ENCODE measurements at regions not wholly inside any gene's neighbourhood (a gene's known extent, or its start where the extent isn't known, plus 50 kb on each side); places are given as distances from the start of the nearest gene placed in this dataset.

DNA sequence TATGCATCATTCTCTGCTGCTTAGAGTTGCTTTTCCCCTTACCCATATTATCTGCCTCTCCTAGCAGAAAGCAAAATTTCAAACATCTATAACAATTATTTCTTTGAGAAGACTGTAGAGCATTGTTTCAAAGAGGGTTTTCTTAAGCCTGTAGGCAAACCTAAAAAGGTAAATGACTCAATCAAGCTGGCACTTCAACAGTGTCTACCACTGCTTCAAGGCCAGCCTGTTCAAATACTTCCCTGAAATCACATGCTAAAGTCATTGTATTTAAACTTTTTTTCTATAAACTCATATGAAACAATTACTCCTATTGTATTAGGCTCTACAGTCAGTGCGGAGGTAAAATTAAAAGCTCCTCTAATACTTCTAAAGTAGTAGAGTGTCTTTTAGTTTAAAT lies 87.1 kb downstream of the OGFRL1 start:
- TF ChIP-seq POLR2A (IDR thresholded peaks at IDR 0.05): no peak
- TF ChIP-seq, protein P1, sequence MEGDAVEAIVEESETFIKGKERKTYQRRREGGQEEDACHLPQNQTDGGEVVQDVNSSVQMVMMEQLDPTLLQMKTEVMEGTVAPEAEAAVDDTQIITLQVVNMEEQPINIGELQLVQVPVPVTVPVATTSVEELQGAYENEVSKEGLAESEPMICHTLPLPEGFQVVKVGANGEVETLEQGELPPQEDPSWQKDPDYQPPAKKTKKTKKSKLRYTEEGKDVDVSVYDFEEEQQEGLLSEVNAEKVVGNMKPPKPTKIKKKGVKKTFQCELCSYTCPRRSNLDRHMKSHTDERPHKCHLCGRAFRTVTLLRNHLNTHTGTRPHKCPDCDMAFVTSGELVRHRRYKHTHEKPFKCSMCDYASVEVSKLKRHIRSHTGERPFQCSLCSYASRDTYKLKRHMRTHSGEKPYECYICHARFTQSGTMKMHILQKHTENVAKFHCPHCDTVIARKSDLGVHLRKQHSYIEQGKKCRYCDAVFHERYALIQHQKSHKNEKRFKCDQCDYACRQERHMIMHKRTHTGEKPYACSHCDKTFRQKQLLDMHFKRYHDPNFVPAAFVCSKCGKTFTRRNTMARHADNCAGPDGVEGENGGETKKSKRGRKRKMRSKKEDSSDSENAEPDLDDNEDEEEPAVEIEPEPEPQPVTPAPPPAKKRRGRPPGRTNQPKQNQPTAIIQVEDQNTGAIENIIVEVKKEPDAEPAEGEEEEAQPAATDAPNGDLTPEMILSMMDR (IDR thresholded peaks at IDR 0.05): no peak
